GM18909 (cell line): ENCODE measurements at regions not wholly inside any gene's neighbourhood (a gene's known extent, or its start where the extent isn't known, plus 50 kb on each side); places are given as distances from the start of the nearest gene placed in this dataset.
"Not testable (repeated sequence)": the region's sequence is repeated elsewhere in the genome, so short reads cannot be mapped to it uniquely, and the experiment has no call there.

ENCODE experiments used
- ATAC-seq: cut with Tn5 transposase; IDR thresholded peaks from one replicate; pipeline ENCODE4 v1.9.1; 2021; ENCODE audit warnings: mild to moderate bottlenecking; ENCODE audit not compliant: unreplicated experiment, poor library complexity

GRCh38 chr6:54541541-54541940, 233.3 kb downstream of the TINAG start:
- no peak for ATAC-seq

GRCh38 chr6:54559136-54559535, 250.9 kb downstream of the TINAG start:
- ATAC-seq = no peak

GRCh38 chr6:54564188-54564587, 255.9 kb downstream of the TINAG start:
- not testable (repeated sequence) for ATAC-seq

GRCh38 chr6:54574671-54575070, 266.4 kb downstream of the TINAG start:
- ATAC-seq = no peak

GRCh38 chr6:54578261-54578660, 268.3 kb upstream of the FAM83B start:
- ATAC-seq = no peak

GRCh38 chr6:54579011-54579410, 267.6 kb upstream of the FAM83B start:
- no peak for ATAC-seq

- no peak for ATAC-seq
Observed at GRCh38 chr6:54586251-54586650, 260.3 kb upstream of the FAM83B start.

GRCh38 chr6:54587277-54587676, 259.3 kb upstream of the FAM83B start:
- no peak for ATAC-seq

GRCh38 chr6:54588176-54588575, 258.4 kb upstream of the FAM83B start:
- no peak for ATAC-seq

- ATAC-seq = no peak
Observed at GRCh38 chr6:54595844-54596243, 250.7 kb upstream of the FAM83B start.

- no peak for ATAC-seq
Observed at GRCh38 chr6:54598787-54599313, 247.7 kb upstream of the FAM83B start.

GRCh38 chr6:54601600-54602300, 244.8 kb upstream of the FAM83B start:
- ATAC-seq = no peak

GRCh38 chr6:54602591-54602990, 244.0 kb upstream of the FAM83B start:
- ATAC-seq = no peak

GRCh38 chr6:54609981-54610380, 236.6 kb upstream of the FAM83B start:
- no peak for ATAC-seq

GRCh38 chr6:54613596-54613995, 233.0 kb upstream of the FAM83B start:
- ATAC-seq = no peak

GRCh38 chr6:54614499-54615195, 231.9 kb upstream of the FAM83B start:
- no peak for ATAC-seq

GRCh38 chr6:54617730-54618129, 228.8 kb upstream of the FAM83B start:
- ATAC-seq = no peak

- ATAC-seq = no peak
Observed at GRCh38 chr6:54618572-54618971, 228.0 kb upstream of the FAM83B start.

GRCh38 chr6:54619102-54619501, 227.5 kb upstream of the FAM83B start:
- ATAC-seq = no peak

GRCh38 chr6:54621285-54621684, 225.3 kb upstream of the FAM83B start:
- peak; percentile 89 for ATAC-seq

- no peak for ATAC-seq
Observed at GRCh38 chr6:54624216-54624615, 222.4 kb upstream of the FAM83B start.

GRCh38 chr6:54624779-54625178, 221.8 kb upstream of the FAM83B start:
- no peak for ATAC-seq
